ENCODE measurements at regions not wholly inside any gene's neighbourhood (a gene's known extent, or its start where the extent isn't known, plus 50 kb on each side); places are given as distances from the start of the nearest gene placed in this dataset.

GRCh38 chr4:14864365-14865030 lies 137.8 kb upstream of the CPEB2 start:
- TF ChIP-seq EP300 (IDR thresholded peaks at IDR 0.05) (peak; percentile 23), POLR2AphosphoS5 (IDR thresholded peaks at IDR 0.05) (peak in 1 of 2 donors; percentile 66), POLR2A (IDR thresholded peaks at IDR 0.05; ENCODE audit: low read depth) (no peak), CTCF (IDR thresholded peaks at IDR 0.05) (no peak)
- Histone ChIP-seq H3K27ac (replicated peaks in 1 of 4) (peak overlapping the region; percentile 80 to 87 (median 84)), H3K27me3 (no peaks in the 10 kb centered on the region), H3K9me3 (no peaks in the 10 kb centered on the region), H3K4me3 (no peak overlapping the region), H3K4me1 (peaks cover 23 to 60% (median 50%) of the 10 kb centered on the region in 4 donors), H3K36me3 (no peaks in the 10 kb centered on the region)
- no peak for DNase-seq (ENCODE audit: extremely low spot score)
- intact Hi-C loops (cut with DNase I) = loop anchor here (5.0 kb wide), 1 partner anchor 138 kb away; the partner anchor contains the start of gene CPEB2
- 15% methylated on average over 3 of the region's 3 CpGs for WGBS

GRCh38 chr4:14865031-14865366 lies 137.3 kb upstream of the CPEB2 start:
- no peaks in the 10 kb centered on the region for H3K9me3 ChIP-seq
- peaks cover 23 to 62% (median 52%) of the 10 kb centered on the region in 4 donors for H3K4me1 ChIP-seq
- no peaks in the 10 kb centered on the region for H3K27me3 ChIP-seq
- intact Hi-C loops (cut with DNase I) = no loop called here
- TF ChIP-seq CTCF (IDR thresholded peaks at IDR 0.05) (no peak), POLR2A (IDR thresholded peaks at IDR 0.05; ENCODE audit: low read depth) (no peak), EP300 (IDR thresholded peaks at IDR 0.05) (peak; percentile 59), POLR2AphosphoS5 (IDR thresholded peaks at IDR 0.05) (peak; percentile 50 to 73)
- no peak for DNase-seq (ENCODE audit: extremely low spot score)
- H3K36me3 ChIP-seq = no peaks in the 10 kb centered on the region
- H3K4me3 ChIP-seq = no peak overlapping the region
- peak overlapping the region; percentile 80 to 87 (median 84) for H3K27ac ChIP-seq (replicated peaks in 1 of 4)
- WGBS = 50% methylated on average over 5 of the region's 5 CpGs

DNA sequence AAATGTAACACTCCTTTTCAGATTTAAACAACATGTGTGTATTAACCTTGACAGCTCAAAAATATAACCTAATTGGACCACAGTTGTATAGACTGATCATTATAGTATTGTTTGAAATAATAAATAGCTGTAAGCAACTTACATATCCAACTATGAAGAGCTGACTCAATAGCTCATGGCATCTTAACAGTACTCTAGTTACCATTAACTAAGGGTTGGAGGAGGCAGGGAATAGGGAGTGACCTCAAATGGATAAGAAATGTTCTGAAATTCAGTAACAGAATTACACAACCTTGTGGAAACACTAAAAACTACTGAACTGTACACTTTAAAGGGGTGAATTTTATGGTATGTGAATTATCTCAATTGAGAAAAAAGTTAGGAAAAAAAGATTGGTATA lies 136.5 kb upstream of the CPEB2 start:
- Histone ChIP-seq H3K4me3 (no peak overlapping the region), H3K36me3 (no peaks in the 10 kb centered on the region), H3K9me3 (no peaks in the 10 kb centered on the region), H3K4me1 (peaks cover 23 to 62% (median 53%) of the 10 kb centered on the region in 4 donors), H3K27ac (replicated peaks in 1 of 4) (peak overlapping the region; percentile 66 to 87 (median 82)), H3K27me3 (no peaks in the 10 kb centered on the region)
- no peak for DNase-seq (ENCODE audit: extremely low spot score)
- intact Hi-C loops (cut with DNase I) = no loop called here
- no peak for TF ChIP-seq POLR2AphosphoS5 (IDR thresholded peaks at IDR 0.05)
- TF ChIP-seq EP300 (IDR thresholded peaks at IDR 0.05) = no peak
- TF ChIP-seq POLR2A (IDR thresholded peaks at IDR 0.05; ENCODE audit: low read depth) = no peak
- no peak for TF ChIP-seq CTCF (IDR thresholded peaks at IDR 0.05)

GRCh38 chr4:14867847-14868246 lies 134.4 kb upstream of the CPEB2 start:
- WGBS = 58% methylated on average over 3 of the region's 7 CpGs
- no peaks in the 10 kb centered on the region for H3K9me3 ChIP-seq

More at GRCh38 chr4:14867847-14868246, 134.4 kb upstream of the CPEB2 start:
- peak overlapping the region in 2 of 4 donors; percentile 24 to 87 for H3K27ac ChIP-seq (replicated peaks in 1 of 4)
- TF ChIP-seq CTCF (IDR thresholded peaks at IDR 0.05) = no peak
- no peak for TF ChIP-seq EP300 (IDR thresholded peaks at IDR 0.05)
- no peak for TF ChIP-seq POLR2AphosphoS5 (IDR thresholded peaks at IDR 0.05)
- TF ChIP-seq POLR2A (IDR thresholded peaks at IDR 0.05; ENCODE audit: low read depth) = no peak
- DNase-seq (ENCODE audit: extremely low spot score) = no peak
- intact Hi-C loops (cut with DNase I) = no loop called here
- H3K36me3 ChIP-seq = no peaks in the 10 kb centered on the region
- peaks cover 21 to 69% (median 52%) of the 10 kb centered on the region in 4 donors for H3K4me1 ChIP-seq
- no peaks in the 10 kb centered on the region for H3K27me3 ChIP-seq
- no peak overlapping the region for H3K4me3 ChIP-seq

Measured in esophagus muscularis mucosa (tissue), 4 donors.